Glutamatergic neuron (in vitro differentiated cells): ENCODE measurements at regions not wholly inside any gene's neighbourhood (a gene's known extent, or its start where the extent isn't known, plus 50 kb on each side); places are given as distances from the start of the nearest gene placed in this dataset.

Experiments used
- DNase-seq: peaks from one replicate; pipeline ENCODE4 v3.0.0; 2022
- H3K27ac Mint-ChIP-seq: one replicate; pipeline ENCODE4 v1.8.0; 2020; ENCODE audit warnings: mild to moderate bottlenecking, mixed read lengths, inconsistent platforms; ENCODE audit not compliant: unreplicated experiment
- H3K27me3 Mint-ChIP-seq: one replicate; pipeline ENCODE4 v1.8.0; 2020; ENCODE audit warnings: mild to moderate bottlenecking, moderate library complexity, mixed read lengths, inconsistent platforms; ENCODE audit not compliant: unreplicated experiment
- H3K36me3 Mint-ChIP-seq: one replicate; pipeline ENCODE4 v1.8.0; 2020; ENCODE audit warnings: mild to moderate bottlenecking, mixed read lengths, inconsistent platforms; ENCODE audit not compliant: unreplicated experiment
- H3K4me1 Mint-ChIP-seq: one replicate; pipeline ENCODE4 v1.8.0; 2020; ENCODE audit warnings: mild to moderate bottlenecking, low read depth, mixed read lengths, inconsistent platforms; ENCODE audit not compliant: unreplicated experiment
- H3K4me3 Mint-ChIP-seq: one replicate; pipeline ENCODE4 v1.8.0; 2020; ENCODE audit warnings: mild to moderate bottlenecking, mixed read lengths, inconsistent platforms; ENCODE audit not compliant: unreplicated experiment
- H3K9me3 Mint-ChIP-seq: one replicate; pipeline ENCODE4 v1.8.0; 2020; ENCODE audit warnings: mild to moderate bottlenecking, moderate library complexity, mixed read lengths, inconsistent platforms; ENCODE audit not compliant: unreplicated experiment
- CTCF ChIP-seq: fragments of 200-600 bp; sonication (generic); IDR thresholded peaks from one replicate; pipeline ENCODE4 v1.5.0; 2021; ENCODE audit not compliant: partially characterized antibody, unreplicated experiment

DNA sequence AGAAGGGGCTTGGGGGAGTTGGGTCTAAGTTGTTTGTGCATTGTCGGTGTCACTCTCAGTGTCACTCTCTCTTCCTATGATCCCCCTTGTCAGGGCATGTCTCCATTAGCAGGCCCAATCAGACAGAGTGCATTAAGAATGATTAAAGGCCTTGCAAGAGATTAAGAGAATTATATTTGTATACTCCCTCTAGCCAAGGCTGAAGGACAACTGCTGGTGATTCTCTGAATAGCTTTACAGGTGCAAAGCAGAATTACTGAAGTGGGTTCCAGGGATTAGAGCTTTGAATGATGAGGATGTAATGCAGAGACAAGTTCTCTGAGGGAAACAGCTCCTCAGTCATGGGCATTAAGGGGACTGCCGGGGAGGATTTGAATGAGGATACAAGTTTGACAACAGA is 104.8 kb upstream of the LGALSL start:
- H3K36me3 Mint-ChIP-seq: peaks cover 7% of the 10 kb centered on the region
- H3K9me3 Mint-ChIP-seq: peaks cover 2% of the 10 kb centered on the region
- TF ChIP-seq CTCF: no peak
- H3K27ac Mint-ChIP-seq: no peak overlapping the region
- H3K4me3 Mint-ChIP-seq: no peak overlapping the region
- DNase-seq: no peak
- H3K4me1 Mint-ChIP-seq: no peaks in the 10 kb centered on the region
- H3K27me3 Mint-ChIP-seq: no peaks in the 10 kb centered on the region

DNA sequence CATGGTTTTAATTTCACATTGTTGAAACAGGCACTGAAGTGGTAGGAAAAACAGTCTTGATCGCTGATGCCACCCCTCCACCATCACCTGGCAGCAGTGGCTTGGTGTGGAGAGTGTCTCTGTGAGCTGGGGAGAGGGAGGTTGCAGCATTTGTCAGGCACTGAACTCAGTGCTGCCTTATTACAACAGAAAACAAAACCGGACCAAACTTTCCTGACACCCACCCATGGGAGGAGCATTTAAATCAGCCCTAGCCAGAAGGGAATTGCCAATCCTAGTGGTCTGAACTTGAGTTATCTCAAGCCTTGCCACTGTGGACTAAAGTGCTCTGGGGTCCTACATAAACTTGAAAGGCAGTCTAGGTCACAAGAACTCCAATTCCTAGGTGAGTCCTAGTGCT is 103.0 kb upstream of the LGALSL start:
- Mint-ChIP-seq H3K9me3 (peaks cover 2% of the 10 kb centered on the region), H3K36me3 (peaks cover 7% of the 10 kb centered on the region), H3K4me3 (no peak overlapping the region), H3K4me1 (no peaks in the 10 kb centered on the region), H3K27ac (no peak overlapping the region), H3K27me3 (peaks cover under 1% of the 10 kb centered on the region)
- no peak for DNase-seq
- TF ChIP-seq CTCF: no peak

- H3K4me3 Mint-ChIP-seq: no peak overlapping the region
- no peak overlapping the region for H3K27ac Mint-ChIP-seq
- H3K27me3 Mint-ChIP-seq: peaks cover 3% of the 10 kb centered on the region
- no peak for DNase-seq
- no peaks in the 10 kb centered on the region for H3K4me1 Mint-ChIP-seq
- H3K9me3 Mint-ChIP-seq: peaks cover 2% of the 10 kb centered on the region
- H3K36me3 Mint-ChIP-seq: peaks cover 7% of the 10 kb centered on the region
- no peak for TF ChIP-seq CTCF
Observed at GRCh38 chr2:64352292-64352691, 101.7 kb upstream of the LGALSL start.

DNA sequence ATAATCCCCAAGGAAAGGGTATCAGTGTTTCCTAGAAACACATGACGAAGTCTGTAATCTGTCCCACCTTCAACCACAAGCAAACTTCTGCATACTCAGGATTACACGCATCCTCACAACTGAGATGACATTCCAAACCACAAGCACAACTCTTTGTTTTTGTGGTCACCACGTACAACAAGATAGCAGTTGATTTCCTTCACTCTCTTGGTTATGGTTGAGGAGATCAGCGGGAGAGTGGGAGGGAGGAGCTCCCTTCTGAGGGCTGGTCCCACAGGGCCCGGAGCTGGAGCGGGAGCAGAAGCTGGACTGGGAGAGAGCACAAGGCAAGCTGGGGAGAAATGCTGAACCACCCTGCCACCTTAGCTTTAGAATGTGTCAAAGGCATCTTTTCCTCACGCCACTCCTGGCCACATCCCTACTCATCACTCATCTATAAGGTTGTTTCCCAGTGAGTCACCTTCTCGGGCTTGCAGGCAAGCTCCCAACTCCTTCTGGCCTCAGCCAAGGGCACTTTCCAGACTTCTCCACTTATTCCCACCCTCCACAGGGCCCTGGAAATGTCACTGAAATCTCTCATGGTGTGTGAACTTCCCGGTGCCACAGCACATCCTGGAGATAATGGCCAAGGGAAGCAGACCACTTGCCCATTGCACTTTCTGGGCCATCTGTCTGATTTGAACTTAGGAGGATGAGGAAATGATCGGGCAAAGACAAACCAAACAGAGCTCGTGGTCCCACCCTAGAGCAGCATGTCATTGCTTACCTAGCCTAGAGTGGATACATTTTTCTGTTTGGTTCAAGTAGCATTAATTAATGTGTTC is 98.9 kb upstream of the LGALSL start:
- TF ChIP-seq CTCF: no peak
- Mint-ChIP-seq H3K4me3 (no peak overlapping the region), H3K9me3 (peaks cover 2% of the 10 kb centered on the region), H3K4me1 (peaks cover 2% of the 10 kb centered on the region), H3K36me3 (peaks cover 7% of the 10 kb centered on the region), H3K27ac (no peak overlapping the region), H3K27me3 (peaks cover 6% of the 10 kb centered on the region)
- DNase-seq: no peak

GRCh38 chr2:64356906-64357305 is 97.1 kb upstream of the LGALSL start:
- peaks cover 2% of the 10 kb centered on the region for H3K9me3 Mint-ChIP-seq
- H3K27ac Mint-ChIP-seq: no peak overlapping the region
- TF ChIP-seq CTCF: no peak
- peaks cover 2% of the 10 kb centered on the region for H3K4me1 Mint-ChIP-seq
- peaks cover 7% of the 10 kb centered on the region for H3K27me3 Mint-ChIP-seq
- no peak overlapping the region for H3K4me3 Mint-ChIP-seq
- DNase-seq: no peak
- peaks cover 7% of the 10 kb centered on the region for H3K36me3 Mint-ChIP-seq
